ENCODE measurements at regions not wholly inside any gene's neighbourhood (a gene's known extent, or its start where the extent isn't known, plus 50 kb on each side); places are given as distances from the start of the nearest gene placed in this dataset.

- no peaks in the 10 kb centered on the region for H3K79me2 ChIP-seq (ENCODE audit: control insufficient read depth, insufficient read depth, low read length)
- no peak overlapping the region for H2AFZ ChIP-seq (ENCODE audit: low read depth, low read length)
- no peak overlapping the region for H3K4me3 ChIP-seq (replicated peaks in 1 of 3; ENCODE audit: insufficient read depth in 1 of 3, low read depth in 1 of 3, low read length in 3 of 3)
- no peaks in the 10 kb centered on the region for H4K20me1 ChIP-seq (replicated peaks; ENCODE audit: control insufficient read depth, extremely low read depth, insufficient read depth, low read length)
- no peaks in the 10 kb centered on the region for H3K9me3 ChIP-seq (replicated peaks; ENCODE audit: control insufficient read depth, insufficient read depth, low read length)
- POLR2A ChIA-PET, result no interaction called here
- H3K9me1 ChIP-seq (replicated peaks; ENCODE audit: control insufficient read depth, extremely low read depth, insufficient read depth, low read length), result no peaks in the 10 kb centered on the region
- FAIRE-seq, result no peak
- H3K9ac ChIP-seq (replicated peaks; ENCODE audit: extremely low read depth, insufficient read depth, low read length), result no peak overlapping the region
- no peak overlapping the region for H3K27ac ChIP-seq (ENCODE audit: insufficient read depth, low read depth, low read length)
- CTCF ChIA-PET, result no interaction called here
- intact Hi-C loops (cut with micrococcal nuclease), result no loop called here
- dilution Hi-C loops (cut with MboI; ENCODE audit: extremely low pct_ligation_motif_present, low sequenced_read_pairs), result no loop called here
- H3K27me3 ChIP-seq (ENCODE audit: control insufficient read depth in 2 of 2, insufficient read depth in 2 of 2, low read length in 2 of 2), result no peaks in the 10 kb centered on the region
- BruUV-seq (replicated peaks), result no TSS peak
- TF ChIP-seq POLR2AphosphoS5 (IDR thresholded peaks at IDR 0.05; ENCODE audit: insufficient read depth, low read depth, low read length) (no peak), GATA2 (IDR thresholded peaks at IDR 0.05; ENCODE audit: insufficient read depth, insufficient read length, low read depth, low read length) (no peak), MAX (IDR thresholded peaks at IDR 0.05; ENCODE audit: insufficient read depth, insufficient read length) (no peak), FOS (IDR thresholded peaks at IDR 0.05; ENCODE audit: borderline replicate concordance, insufficient read depth, low read length) (no peak), POLR2A (IDR thresholded peaks at IDR 0.05; ENCODE audit: low read depth, low read length) (no peak), CTCF (IDR thresholded peaks at IDR 0.05; ENCODE audit: extremely low read depth in 1 of 2, insufficient read depth in 1 of 2, low read depth in 1 of 2, low read length in 2 of 2) (no peak), EZH2 (IDR thresholded peaks at IDR 0.05; ENCODE audit: borderline replicate concordance, low read depth, low read length, severe bottlenecking) (no peak), MYC (IDR thresholded peaks at IDR 0.05; ENCODE audit: low read depth, low read length) (no peak), JUN (IDR thresholded peaks at IDR 0.05; ENCODE audit: borderline replicate concordance, insufficient read depth, insufficient read length, low read depth) (no peak)
- no peaks in the 10 kb centered on the region for H3K4me1 ChIP-seq (ENCODE audit: control insufficient read depth, extremely low read depth, insufficient read depth, low read length)
- H3K36me3 ChIP-seq (ENCODE audit: control insufficient read depth in 2 of 2, extremely low read depth in 1 of 2, insufficient read depth in 2 of 2, low read length in 2 of 2), result no peaks in the 10 kb centered on the region
- no peak for DNase-seq (ENCODE audit: low read depth, low spot score)
- H3K4me2 ChIP-seq (ENCODE audit: insufficient read depth, low read length), result no peak overlapping the region
Measured at GRCh38 chr3:181943285-181943684, 231.6 kb downstream of the SOX2 start.
